HFF-Myc (cell line): ENCODE measurements at regions not wholly inside any gene's neighbourhood (a gene's known extent, or its start where the extent isn't known, plus 50 kb on each side); places are given as distances from the start of the nearest gene placed in this dataset.

Experiments
- DNase-seq: peaks from one replicate; pipeline ENCODE4 v3.0.0-alpha.2; 2011; ENCODE audit warnings: low read depth; ENCODE audit errors: extremely low read depth
- H3K4me3 ChIP-seq: replicated peaks from 2 replicates; pipeline ENCODE4 v1.5.1; 2011; ENCODE audit warnings: low read depth, mild to moderate bottlenecking, control low read depth, low read length
- CTCF ChIP-seq: IDR thresholded peaks from 2 replicates; pipeline ENCODE4 v1.5.1; 2012; ENCODE audit warnings: mild to moderate bottlenecking, low read depth, low read length, control low read depth; ENCODE audit errors: missing control alignments

GRCh38 chr6:148218542-148219258 lies 123.9 kb upstream of the SASH1 start:
- H3K4me3 ChIP-seq, result no peak overlapping the region
- no peak for TF ChIP-seq CTCF
- no peak for DNase-seq

GRCh38 chr6:148221196-148221979 lies 121.2 kb upstream of the SASH1 start:
- DNase-seq, result no peak
- TF ChIP-seq CTCF, result no peak
- no peak overlapping the region for H3K4me3 ChIP-seq

- TF ChIP-seq CTCF, result no peak
- DNase-seq, result no peak
- no peak overlapping the region for H3K4me3 ChIP-seq
These were observed 120.3 kb upstream of the SASH1 start for GRCh38 chr6:148222376-148222775.

- DNase-seq, result no peak
- no peak for TF ChIP-seq CTCF
- no peak overlapping the region for H3K4me3 ChIP-seq
These were observed 119.8 kb upstream of the SASH1 start for GRCh38 chr6:148222846-148223245.

GRCh38 chr6:148223424-148223842 lies 119.2 kb upstream of the SASH1 start:
- no peak for TF ChIP-seq CTCF
- H3K4me3 ChIP-seq, result no peak overlapping the region
- DNase-seq, result no peak

GRCh38 chr6:148225871-148226270 lies 116.8 kb upstream of the SASH1 start:
- no peak overlapping the region for H3K4me3 ChIP-seq
- DNase-seq, result no peak
- TF ChIP-seq CTCF, result no peak
